Omental fat pad (tissue), 3 donors: ENCODE measurements at regions not wholly inside any gene's neighbourhood (a gene's known extent, or its start where the extent isn't known, plus 50 kb on each side); places are given as distances from the start of the nearest gene placed in this dataset.
"Not testable (repeated sequence)": the region's sequence is repeated elsewhere in the genome, so short reads cannot be mapped to it uniquely, and the experiment has no call there.

Experiments
- ATAC-seq: fragments of 150-250 bp; one replicate; pipeline ENCODE4 v1.9.1; 2016; ENCODE audit warnings: mild to moderate bottlenecking, moderate library complexity; ENCODE audit not compliant: low FRiP score
- DNase-seq: peaks from one replicate; pipeline ENCODE4 v3.0.0-alpha.2; 2019; ENCODE audit warnings: low spot score
- TF ChIP-seq, protein P1 (sequence below), 3 donors: fragments of 450-650 bp; IDR thresholded peaks; one replicate each; pipeline ENCODE4 v1.5.1; 2016 to 2017; ENCODE audit warnings: antibody characterized with exemption in 3 of 3, mild to moderate bottlenecking in 3 of 3, moderate library complexity in 2 of 3

DNA sequence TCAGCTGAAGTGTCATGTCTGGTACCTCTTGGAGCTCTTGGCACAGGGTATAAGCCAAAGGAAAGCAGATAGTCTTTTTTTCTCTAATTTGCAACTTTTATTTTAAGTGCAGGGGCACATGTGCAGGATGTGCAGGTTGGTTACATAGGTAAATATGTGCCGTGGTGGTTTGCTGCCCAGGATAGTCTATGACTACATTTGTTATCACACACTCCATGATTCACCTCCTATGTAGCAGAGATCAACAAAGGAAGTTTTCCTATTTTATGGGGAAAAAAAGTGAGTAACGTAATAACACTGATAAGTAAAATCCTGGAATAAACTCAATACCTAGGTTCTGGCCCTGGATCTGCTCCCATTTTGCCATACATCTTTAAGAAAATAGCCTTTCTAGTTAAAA lies 234.6 kb downstream of the CAAP1 start:
- no peak for ATAC-seq

GRCh38 chr9:26656003-26656870 lies 236.4 kb downstream of the CAAP1 start:
- no peak for ATAC-seq
- TF ChIP-seq, protein P1, sequence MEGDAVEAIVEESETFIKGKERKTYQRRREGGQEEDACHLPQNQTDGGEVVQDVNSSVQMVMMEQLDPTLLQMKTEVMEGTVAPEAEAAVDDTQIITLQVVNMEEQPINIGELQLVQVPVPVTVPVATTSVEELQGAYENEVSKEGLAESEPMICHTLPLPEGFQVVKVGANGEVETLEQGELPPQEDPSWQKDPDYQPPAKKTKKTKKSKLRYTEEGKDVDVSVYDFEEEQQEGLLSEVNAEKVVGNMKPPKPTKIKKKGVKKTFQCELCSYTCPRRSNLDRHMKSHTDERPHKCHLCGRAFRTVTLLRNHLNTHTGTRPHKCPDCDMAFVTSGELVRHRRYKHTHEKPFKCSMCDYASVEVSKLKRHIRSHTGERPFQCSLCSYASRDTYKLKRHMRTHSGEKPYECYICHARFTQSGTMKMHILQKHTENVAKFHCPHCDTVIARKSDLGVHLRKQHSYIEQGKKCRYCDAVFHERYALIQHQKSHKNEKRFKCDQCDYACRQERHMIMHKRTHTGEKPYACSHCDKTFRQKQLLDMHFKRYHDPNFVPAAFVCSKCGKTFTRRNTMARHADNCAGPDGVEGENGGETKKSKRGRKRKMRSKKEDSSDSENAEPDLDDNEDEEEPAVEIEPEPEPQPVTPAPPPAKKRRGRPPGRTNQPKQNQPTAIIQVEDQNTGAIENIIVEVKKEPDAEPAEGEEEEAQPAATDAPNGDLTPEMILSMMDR (IDR thresholded peaks at IDR 0.05): no peak
- DNase-seq: no peak

More for the DNA sequence above, 234.6 kb downstream of the CAAP1 start:
- TF ChIP-seq, protein P1 (IDR thresholded peaks at IDR 0.05): no peak
- no peak for DNase-seq

GRCh38 chr9:26655166-26655565 lies 237.4 kb downstream of the CAAP1 start:
- ATAC-seq (no peak), DNase-seq (no peak)
- TF ChIP-seq, protein P1 (IDR thresholded peaks at IDR 0.05): no peak

DNA sequence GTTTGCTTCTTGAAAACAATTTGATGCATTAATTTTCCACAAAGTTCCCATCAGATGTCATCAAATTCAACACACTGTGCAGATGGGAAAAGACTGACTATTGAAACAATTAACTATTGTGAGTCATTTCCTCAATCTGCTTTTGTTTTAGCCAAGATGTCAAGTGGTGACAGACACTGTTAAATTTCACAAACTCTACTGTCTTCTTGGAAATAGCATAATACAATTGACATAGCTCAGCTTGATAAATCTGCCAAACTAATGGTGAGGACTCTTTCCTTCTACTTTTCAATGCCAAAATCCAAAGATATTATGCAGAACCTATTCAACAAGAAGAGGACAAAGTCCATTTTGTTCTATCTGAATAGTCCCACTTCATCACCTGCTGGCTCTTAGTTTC lies 242.3 kb downstream of the CAAP1 start:
- ATAC-seq: no peak
- TF ChIP-seq, protein P1 (IDR thresholded peaks at IDR 0.05): no peak
- no peak for DNase-seq

GRCh38 chr9:26643826-26644225 lies 248.8 kb downstream of the CAAP1 start:
- DNase-seq: no peak
- TF ChIP-seq, protein P1 (IDR thresholded peaks at IDR 0.05): no peak
- ATAC-seq: no peak

- ATAC-seq: no peak
- no peak for DNase-seq
- TF ChIP-seq, protein P1 (IDR thresholded peaks at IDR 0.05): no peak
Measured at GRCh38 chr9:26639761-26640160, 252.8 kb downstream of the CAAP1 start.

- TF ChIP-seq, protein P1 (IDR thresholded peaks at IDR 0.05): no peak
- ATAC-seq (no peak), DNase-seq (no peak)
Measured at GRCh38 chr9:26637101-26637500, 255.5 kb downstream of the CAAP1 start.

DNA sequence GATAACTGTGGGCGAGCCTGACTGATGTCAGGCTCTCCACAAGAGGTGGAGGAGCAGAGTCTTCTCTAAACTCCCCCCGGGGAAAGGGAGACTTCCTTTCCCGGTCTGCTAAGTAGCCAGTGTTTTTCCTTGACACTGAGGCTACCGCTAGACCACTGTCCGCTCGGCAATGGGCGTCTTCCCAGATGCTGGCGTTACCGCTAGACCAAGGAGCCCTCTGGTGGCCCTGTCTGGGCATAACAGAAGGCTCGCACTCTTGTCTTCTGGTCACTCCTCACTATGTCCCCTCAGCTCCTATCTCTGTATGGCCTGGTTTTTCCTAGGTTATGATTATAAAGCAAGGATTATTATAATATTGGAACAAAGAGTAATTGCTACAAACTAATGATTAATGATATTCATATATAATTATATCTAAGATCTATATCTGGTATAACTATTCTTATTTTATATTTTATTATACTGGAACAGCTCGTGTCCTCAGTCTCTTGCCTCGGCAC lies 278.7 kb downstream of the CAAP1 start:
- DNase-seq, ATAC-seq: not testable (repeated sequence)
